ENCODE measurements at regions not wholly inside any gene's neighbourhood (a gene's known extent, or its start where the extent isn't known, plus 50 kb on each side); places are given as distances from the start of the nearest gene placed in this dataset.

DNA sequence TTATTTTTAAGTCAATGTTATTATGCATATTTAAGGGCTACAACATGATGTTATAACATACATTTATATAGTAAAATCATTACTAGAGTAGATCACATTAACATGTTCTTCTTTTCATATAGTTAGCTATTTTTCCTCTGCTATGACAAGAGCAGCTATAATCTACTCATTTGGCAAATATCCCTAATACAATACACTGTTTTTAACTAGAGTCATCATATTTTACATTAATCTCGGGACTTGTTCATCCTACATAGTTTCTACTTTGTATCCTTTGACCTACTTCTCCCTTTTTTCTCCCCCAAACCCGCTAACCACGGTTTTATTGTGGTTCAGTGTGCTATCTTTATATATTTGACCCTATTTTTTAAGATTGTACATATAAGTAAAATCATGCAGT lies 249.0 kb downstream of the EPM2A start:
- DNase-seq (ENCODE audit: low read depth): no peak

DNA sequence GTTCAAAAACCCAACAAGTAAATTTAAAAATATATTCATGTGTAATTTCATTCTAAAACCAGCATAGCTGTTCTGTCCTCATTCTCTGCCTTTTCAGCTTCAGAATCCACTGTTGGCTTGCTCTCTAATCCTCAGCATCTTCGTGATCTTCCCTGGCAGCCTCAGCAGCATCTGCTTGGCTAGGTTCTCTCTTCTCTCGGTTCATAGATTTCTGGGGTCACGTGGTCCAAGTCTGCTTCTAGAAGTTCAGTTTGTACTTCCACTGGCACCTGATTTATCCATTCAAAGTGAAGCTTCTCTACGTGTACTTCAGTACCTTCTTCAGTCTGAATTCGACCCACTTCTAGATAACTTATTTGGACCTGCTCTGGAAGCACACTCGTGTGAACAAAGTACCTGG lies 245.7 kb downstream of the EPM2A start:
- DNase-seq (ENCODE audit: low read depth): no peak

DNA sequence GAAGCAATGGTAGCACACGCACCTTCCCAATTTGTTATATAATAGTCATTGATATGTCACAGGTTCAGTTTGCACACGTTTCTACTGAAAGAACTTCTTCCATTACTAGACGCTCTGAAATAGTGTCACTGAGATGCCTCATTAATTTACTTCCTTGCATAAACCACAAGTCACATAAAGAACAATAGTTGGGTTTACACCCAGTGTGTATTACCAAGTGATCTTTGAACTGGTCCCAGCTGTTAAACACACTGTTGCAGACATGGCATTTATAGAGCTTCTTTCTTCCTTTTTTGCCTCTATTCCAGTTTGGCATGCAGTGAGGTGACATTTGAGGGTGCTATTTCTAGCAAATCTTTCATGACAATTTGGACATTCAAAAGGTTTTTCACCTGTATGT lies 245.3 kb downstream of the EPM2A start:
- no peak for DNase-seq (ENCODE audit: low read depth)

DNA sequence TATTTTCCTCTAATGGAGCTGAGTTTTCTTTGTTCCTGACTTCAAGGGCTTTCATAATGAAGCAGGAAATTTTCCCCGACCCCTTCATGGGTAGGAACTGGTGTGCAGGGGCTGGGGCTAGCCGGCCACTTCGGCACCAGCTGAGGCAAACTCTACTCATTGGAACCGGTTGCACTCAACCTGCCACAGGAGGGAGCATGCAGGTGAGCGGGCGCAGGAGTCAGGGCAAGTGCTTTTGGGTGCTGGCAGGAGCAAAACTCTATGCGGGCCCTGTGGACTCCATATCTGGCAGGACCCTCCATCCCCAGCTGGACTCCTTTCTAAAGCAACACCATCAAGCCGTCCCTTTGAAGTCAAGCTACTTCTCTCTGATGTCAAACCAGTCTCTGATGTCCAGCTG lies 244.2 kb downstream of the EPM2A start:
- no peak for DNase-seq (ENCODE audit: low read depth)

DNA sequence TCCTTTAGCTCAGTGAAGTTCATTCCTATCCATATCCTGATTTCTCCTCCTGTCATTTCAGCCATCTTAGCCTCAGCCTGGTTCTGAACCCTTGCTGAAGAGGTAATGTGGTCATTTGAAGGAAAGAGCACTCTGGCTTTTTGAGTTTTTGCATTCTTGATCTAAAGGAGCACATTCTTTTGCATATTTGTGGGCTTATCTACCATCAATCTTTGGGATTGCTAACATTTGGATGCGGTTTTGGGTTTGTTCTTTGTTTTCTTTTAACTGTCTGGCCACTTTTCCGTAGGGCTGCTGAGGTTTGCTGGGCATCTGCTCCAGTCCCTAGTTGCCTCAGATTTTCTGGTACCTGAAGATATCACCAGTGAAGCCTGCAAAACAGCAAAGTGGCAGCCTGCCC lies 238.3 kb downstream of the EPM2A start:
- no peak for DNase-seq (ENCODE audit: low read depth)

DNA sequence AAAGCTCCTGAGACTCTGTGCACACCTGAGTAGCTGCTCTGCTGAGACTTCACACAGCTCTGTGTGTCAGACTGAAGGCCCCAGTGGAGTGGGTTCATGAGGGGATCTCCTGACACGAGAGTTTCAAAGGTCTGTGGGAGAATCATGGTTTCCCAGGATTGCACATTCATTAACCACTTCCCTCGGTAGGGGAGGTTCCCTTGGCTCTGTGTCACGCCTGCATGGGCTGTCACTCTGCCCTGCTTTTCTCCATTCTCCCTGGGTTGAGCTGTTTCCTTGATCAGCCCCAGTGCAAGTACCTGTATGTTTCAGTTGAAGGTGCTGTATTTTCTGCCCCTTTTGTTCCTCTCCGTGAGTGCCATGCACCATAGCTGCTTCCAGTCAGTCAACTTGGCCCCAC lies 236.9 kb downstream of the EPM2A start:
- no peak for DNase-seq (ENCODE audit: low read depth)

DNA sequence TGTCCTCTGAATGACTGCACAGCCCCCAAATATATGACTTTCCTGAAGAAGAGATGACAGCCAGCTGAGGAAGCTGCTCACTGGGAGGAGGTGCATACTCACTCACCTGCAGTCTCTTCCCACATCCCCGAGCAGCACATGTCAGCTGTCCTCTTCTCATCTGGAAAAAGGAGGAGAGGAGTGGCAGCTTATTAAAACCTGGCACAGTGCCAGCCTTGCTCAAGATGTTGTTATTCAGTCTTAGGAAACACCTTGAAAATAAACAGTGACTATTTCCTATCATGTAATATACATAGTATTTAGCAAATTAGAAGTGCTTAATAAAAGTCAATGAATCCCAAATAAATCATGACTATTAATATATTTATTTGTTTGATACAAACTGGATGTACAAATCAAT lies 232.9 kb downstream of the EPM2A start:
- DNase-seq (ENCODE audit: low read depth): peak; percentile 5

DNA sequence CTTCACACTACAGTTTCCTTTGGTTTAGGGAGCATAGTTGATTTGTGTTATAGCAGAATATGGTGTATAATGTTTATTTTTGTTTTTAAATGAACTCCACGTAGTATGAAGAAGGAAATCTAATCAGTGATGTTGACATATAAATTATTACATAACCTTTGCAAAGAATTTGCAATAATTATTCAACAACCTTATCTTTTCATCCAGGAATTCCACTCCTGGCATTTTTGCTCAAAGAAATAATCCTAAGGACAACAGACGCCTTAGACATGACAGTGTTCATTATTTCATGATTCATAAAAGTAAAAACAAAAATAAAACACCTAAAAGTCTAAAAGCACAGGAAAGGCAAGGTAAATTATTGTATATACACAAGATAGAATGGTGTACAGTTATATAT lies 229.2 kb downstream of the EPM2A start:
- DNase-seq (ENCODE audit: low read depth): no peak

DNA sequence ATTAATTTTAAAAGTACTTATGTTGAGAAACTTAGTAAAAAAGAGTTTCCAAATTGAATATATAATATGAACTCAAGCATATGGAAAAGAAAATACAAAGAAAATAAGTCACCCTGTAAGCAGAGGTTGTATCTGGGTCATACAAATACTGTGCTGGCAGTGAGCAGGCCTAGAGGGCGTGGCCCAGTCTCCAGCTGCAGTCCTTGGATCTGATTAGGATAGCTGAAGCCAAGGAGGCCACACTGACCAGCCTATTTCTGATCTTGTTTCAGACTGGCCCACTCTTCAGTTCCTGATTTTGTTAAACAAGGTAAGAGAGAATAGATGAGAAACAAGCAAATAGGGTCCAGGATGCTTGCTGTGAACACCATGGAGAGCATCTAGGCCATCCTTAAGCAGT lies 228.8 kb downstream of the EPM2A start:
- peak; percentile 8 for DNase-seq (ENCODE audit: low read depth)

DNA sequence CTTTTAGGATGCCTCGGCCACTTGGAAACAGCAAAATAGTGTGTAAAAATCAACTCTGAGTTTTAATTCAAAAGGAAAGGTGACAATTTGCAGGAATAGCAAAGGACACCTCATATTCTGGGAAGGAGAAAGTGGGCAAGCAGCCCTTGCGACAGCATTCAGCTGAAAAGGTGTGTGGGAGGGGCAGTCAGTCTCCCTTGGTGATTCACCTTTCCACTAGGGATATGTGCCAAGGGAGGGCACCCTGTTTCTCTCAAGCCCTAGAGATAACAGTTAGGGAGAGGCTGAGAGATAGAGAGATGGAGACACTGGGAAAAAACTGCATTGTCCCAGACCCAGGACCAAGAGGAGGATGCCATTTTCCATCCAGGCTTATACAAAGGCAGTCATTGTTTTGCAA lies 228.1 kb downstream of the EPM2A start:
- no peak for DNase-seq (ENCODE audit: low read depth)

DNA sequence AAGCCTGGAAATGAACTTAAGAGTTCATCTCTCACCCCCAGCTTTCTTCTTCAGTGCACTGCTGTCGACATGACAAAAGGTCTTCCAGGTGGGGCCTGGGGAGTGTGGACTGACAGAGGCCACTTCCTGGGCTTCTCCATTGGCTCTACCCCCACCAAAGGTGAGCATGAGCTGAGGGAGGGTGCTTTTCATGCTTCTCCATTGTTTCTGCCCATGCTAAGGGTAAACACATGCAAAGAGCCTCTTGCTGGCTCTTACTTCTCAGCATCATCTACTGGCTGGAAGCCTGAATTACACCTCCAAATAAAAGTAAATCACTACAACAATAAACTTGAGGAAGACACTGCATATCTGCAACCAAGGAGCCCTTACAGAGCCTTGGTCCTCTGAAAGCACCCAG lies 227.2 kb downstream of the EPM2A start:
- DNase-seq (ENCODE audit: low read depth): peak; percentile 12

DNA sequence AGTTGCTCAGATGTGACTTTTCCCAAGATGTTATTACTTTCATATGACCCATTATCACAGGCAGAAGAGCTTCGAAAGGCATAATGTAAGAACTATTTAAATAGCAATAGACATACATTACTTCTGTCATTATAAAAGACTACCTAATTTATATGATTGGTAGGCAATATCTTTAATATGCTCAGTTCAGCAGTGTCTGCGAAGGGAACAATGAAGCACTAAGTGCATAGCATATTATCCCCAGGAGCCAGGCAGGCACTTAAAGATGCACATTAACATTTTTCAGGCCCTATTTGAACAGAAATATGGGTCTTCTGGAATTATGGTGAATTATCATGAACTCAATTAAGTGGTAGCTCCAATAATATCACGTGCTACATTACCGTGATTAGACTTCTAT lies 217.8 kb downstream of the EPM2A start:
- DNase-seq (ENCODE audit: low read depth): no peak

DNA sequence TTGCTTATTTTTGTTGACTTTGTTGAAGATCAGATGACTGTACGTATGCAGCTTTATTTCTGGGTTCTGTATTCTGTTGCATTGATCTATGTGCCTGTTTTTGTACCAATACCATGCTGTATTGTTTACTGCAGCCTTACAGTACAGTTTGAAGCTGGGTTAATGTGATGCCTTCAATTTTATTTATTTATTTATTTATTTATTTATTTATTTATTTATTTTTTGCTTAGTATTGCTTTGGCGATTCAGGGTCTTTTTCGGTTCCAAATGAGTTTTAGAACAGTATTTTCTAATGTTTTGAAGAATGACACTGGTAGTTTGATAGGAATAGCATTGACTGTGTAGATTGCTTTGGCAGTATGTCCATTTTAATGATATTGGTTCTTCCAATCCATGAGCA lies 210.3 kb downstream of the EPM2A start:
- no peak for DNase-seq (ENCODE audit: low read depth)

DNA sequence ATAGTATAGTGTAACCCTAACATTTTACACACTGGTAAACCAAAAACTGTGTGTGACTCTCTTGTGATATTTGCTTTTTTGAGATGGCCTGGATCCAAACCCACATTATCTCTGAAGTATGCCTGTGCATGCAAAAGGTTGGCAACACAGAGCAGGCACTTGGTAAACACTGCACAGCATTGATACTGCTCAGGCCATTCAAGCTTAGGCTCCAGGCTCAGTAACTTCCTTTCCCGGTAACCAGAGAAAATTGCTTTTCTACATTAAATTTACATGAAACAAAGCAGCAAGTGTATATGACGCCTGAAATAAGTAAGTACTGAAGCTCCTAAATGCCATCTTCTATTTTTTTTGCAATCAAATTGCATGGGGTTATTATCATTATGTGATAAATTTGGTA lies 205.7 kb downstream of the EPM2A start:
- DNase-seq (ENCODE audit: low read depth): no peak

DNA sequence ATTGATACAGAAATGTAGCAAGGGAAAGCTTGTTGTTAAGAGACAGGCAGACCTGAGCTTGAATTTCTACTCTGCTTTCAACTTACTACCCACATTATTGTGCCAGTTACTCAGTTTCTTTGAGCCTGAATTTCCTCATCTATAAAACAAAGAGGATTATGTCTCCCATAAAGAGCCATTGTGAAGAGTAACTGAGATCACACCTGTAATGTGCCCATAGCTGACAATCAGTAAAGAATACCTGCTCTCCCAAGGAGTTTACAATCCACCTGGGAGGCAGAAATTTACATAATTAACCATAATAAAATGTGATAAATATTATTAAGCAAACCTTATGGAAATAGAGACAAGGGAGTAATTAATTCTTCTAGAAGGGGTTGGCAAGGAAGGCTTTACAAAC lies 204.9 kb downstream of the EPM2A start:
- no peak for DNase-seq (ENCODE audit: low read depth)

DNA sequence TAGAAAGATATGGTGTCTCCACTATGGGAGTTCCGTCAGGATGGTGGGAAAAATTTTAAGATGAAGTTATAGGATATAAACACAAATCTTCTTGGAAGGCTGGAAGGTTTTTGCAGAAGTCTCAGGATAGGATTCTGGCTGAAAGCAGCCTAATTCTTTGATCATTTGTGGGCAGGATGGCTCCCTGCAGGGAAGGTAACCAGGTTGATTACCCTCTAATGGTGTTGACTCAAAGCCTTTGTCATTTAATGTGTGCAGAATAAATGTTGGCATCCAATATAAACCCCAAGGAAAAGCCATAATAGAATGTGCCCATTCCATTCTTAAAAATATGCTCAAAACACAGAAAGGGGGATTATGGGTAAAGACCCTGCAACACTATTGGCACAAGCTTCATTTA lies 204.3 kb downstream of the EPM2A start:
- DNase-seq (ENCODE audit: low read depth): no peak

DNA sequence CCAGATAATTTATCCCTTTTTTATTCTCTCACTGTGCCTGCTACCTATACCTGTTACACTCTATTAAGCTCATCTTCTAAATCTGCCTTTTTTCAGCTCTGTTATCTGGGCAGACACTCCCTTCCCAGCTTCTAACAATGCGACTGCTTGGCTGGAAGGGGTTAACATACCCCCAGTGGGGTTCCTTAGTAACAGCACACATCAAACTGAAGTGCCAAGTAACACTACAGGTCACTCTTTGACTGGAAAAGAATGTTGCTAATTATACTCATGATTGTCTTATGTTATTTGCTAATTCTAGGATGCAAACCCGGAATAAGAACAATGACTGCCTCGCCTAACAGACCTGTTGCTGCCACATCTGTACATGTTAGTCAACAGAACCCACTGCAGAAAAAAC lies 203.5 kb downstream of the EPM2A start:
- no peak for DNase-seq (ENCODE audit: low read depth)

DNA sequence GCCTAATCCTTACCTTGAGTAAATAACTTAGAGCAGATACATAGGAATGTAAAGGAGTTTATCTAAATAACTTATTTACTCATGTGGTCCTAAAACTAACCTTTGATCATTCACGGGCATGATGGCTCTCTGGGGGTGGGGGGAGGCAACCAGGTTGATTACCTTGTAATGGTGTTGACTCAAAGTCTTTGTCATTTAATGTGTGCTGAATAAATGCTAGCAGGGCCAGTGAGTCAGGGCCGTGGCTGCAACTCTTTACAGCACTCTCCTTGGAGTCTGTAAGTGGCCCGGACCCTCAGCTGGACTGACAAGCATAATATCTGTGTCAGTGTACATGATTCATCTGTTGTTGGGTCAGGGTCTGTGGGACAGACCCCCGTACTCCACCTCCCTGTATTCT lies 203.0 kb downstream of the EPM2A start:
- DNase-seq (ENCODE audit: low read depth): no peak

DNA sequence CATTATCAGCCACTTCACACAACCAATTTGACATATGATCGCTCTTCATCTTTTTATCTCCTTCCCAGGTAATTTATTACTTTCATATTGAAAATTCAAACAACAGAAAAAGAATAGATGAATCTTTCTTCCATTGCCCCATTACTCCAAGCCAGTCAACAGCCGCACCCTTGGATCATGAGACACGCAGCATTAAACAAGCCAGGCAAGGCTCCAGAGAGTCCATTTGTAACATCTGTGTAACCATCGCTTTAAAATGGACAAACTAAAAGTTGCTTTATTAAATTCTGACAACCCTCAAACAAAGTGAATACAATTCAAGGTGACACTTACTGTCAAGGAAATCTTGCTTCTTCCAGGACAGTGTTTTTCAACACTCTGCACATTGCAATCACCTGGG lies 200.3 kb downstream of the EPM2A start:
- no peak for DNase-seq (ENCODE audit: low read depth)

DNA sequence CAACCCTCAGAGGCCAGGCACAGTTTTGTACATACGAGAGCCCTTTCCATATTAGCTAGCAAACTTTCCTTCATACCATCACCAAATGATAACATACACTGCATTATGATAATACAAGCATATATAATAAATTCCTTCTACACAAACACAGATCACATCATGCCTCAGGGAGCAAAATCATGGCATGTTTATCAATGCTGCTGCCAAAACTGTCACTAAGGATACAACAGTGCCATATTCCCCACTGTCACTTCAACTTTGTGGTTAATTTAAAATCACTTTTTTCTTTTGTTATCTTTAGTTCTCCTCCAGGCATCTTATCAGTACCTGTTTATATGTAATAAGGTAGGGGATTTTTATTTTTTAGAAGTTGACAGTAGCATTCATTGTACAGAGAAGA lies 196.3 kb downstream of the EPM2A start:
- no peak for DNase-seq (ENCODE audit: low read depth)

DNA sequence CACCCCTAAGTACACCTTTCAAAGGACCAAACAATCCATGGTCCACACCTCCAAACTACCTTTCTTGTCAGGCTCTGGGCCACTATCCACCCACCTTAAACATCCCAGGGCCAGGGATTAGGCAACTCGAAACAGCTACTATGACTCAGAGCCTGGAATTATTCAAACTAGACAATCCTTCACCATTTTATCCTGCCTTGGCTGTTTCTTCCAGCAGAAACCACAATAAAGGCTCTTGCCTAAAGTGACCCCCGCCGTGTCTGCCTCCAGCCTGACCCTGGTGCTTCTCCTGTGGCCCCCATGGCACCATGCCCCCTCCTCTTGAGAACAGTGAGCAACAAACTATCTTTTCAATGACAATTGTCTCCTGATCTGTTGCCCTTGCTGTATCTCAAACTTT lies 195.5 kb downstream of the EPM2A start:
- DNase-seq (ENCODE audit: low read depth): peak; percentile 57

DNA sequence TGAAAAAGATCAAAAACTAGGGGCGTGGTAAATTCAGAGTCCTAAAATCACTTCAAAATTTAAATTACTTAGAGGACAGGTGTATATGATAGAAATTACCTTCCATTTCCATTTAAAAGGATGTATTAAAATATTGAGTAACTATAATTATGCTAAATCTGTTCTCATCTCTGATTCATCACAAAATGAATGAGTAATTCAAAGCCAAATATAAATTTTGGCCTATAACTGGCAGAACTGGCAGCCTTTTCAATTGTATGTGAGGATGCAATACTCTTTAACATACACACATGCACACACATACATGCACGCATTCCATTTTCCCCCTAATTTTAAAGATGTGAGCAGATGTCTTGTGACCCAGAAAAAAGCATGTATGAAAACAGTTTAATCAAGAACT lies 194.6 kb downstream of the EPM2A start:
- no peak for DNase-seq (ENCODE audit: low read depth)

DNA sequence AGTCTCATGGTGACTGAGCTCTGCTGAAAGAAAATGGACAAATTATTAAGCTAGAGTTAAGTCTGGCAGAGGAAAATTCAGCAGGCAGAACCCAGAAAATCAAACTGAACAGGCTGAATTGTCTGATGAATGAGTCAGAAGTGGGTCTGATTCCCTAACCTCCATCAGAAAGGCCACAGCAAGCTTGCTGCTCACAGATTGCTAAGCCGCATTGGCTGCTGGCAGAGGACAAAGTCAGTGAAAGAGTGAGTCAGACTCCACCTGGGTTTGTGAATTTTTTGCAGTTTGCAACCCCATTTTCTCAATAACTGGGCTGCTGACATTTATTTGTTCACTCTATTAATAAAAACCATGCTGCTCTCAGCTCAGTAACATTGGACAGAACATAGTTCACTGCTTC lies 191.3 kb downstream of the EPM2A start:
- peak; percentile 96 for DNase-seq (ENCODE audit: low read depth)

DNA sequence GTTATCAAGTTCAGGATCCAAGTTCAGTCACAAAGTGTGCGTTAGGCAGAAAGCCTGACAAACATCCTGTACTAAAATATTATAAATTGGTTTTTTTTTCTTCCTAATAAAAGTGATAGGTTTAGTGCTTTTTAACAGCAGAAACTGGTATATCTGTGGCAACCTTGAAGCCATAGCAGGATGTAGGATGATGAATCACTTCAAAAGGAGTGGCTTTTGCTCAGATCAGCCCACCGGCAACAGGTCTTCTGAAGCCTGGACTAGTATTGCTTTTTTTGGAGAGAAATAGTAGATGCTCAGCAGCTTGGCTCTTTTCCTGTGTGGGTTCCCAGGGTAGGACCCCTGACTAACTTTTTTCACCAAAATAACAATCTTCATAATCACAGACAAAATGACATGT lies 190.8 kb downstream of the EPM2A start:
- peak; percentile 45 for DNase-seq (ENCODE audit: low read depth)

DNA sequence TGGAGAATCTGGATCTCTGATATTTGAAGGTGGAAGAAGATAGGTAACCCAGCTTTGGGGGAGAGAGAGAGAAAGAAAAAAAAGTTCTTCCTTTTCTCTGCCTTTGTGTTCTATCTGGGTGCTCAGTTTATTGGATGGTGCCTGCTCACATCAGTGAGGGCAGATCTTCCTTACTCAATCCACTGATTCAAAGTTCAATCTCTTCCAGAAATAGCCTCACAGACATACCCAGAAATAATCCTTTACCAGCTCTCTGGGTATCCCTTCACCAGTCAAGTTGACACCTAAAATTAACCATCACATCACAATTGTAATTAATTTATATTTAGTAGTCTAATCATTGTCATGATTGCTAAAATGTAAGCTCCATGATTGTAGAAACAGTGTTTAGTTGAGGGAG lies 189.1 kb downstream of the EPM2A start:
- DNase-seq (ENCODE audit: low read depth): no peak
